K562 (cell line): ENCODE measurements at regions not wholly inside any gene's neighbourhood (a gene's known extent, or its start where the extent isn't known, plus 50 kb on each side); places are given as distances from the start of the nearest gene placed in this dataset.

ENCODE experiments used
- ATAC-seq: fragments of 200-7000 bp; cut with Tn5 transposase; 3 replicates; pipeline ENCODE4 v1.9.1; 2020; ENCODE audit warnings: moderate library complexity
- BruUV-seq: library from RNA; stranded (reverse); fragments of 400-500 nt; replicated peaks from 2 replicates; lab custom pipeline; 2021; lab: Mats Ljungman, UMichigan
- CTCF ChIA-PET: fragments of 300-600 bp; formaldehyde crosslinking; extraction: SDS; loops from one replicate; lab custom pipeline; 2021; ENCODE audit warnings: low intra/inter-chr PET ratio; lab: Yijun Ruan, JAX
- POLR2A ChIA-PET: fragments of 300-600, 350-650 bp; sonication (Branson Sonifier 250); formaldehyde crosslinking; extraction: SDS; loops from one replicate; lab custom pipeline; 2021; ENCODE audit warnings: antibody characterized with exemption, inconsistent platforms; lab: Yijun Ruan, JAX
- DNase-seq, 4 experiments: peaks; one replicate each; pipeline versions ENCODE4 v3.0.0 to v3.0.0-alpha.2; 2011 to 2018; ENCODE audit warnings: low spot score in 3 of 4, mixed read lengths in 3 of 4; ENCODE audit errors: extremely low read depth in 1 of 4
- FAIRE-seq: peaks from 2 replicates; lab custom pipeline; 2011; peaks lifted over from hg19 to GRCh38; lab: Jason Lieb, UNC
- H2AFZ ChIP-seq: 2 replicates; pipeline ENCODE4 v1.6.0; 2011; ENCODE audit warnings: low read depth, low read length, control low read depth, inconsistent platforms
- H3K27ac ChIP-seq: fragments of 200-600 bp; 3 replicates; pipeline ENCODE4 v1.8.0; 2011; ENCODE audit warnings: low read depth, mild to moderate bottlenecking, control low read depth, inconsistent platforms, low read length, moderate library complexity, mixed read lengths; ENCODE audit errors: extremely low read depth
- H3K27me3 ChIP-seq, 2 experiments: fragments of 300-600 bp in 1 of 2; 2 replicates in 1 of 2; 3 replicates in 1 of 2; pipeline versions ENCODE4 v1.6.0 to v1.8.0; 2011; ENCODE audit warnings: inconsistent platforms in 2 of 2, low read length in 2 of 2, mild to moderate bottlenecking in 1 of 2, mixed read lengths in 1 of 2, moderate library complexity in 1 of 2; ENCODE audit not compliant: control insufficient read depth in 2 of 2, insufficient read depth in 2 of 2
- H3K36me3 ChIP-seq: fragments of 300-600 bp; 3 replicates; pipeline ENCODE4 v1.8.0; 2011; ENCODE audit warnings: mild to moderate bottlenecking, low read length, inconsistent platforms; ENCODE audit not compliant: control insufficient read depth, insufficient read depth
- H3K4me1 ChIP-seq, 2 experiments: fragments of 200-600 bp in 1 of 2; replicated peaks in 1 of 2; 2 replicates in 1 of 2; 3 replicates in 1 of 2; pipeline versions ENCODE4 v1.5.1 to v1.8.0; 2011; ENCODE audit warnings: inconsistent platforms in 2 of 2, low read length in 2 of 2, mild to moderate bottlenecking in 1 of 2, mixed read lengths in 1 of 2, moderate library complexity in 1 of 2; ENCODE audit not compliant: control insufficient read depth in 2 of 2, insufficient read depth in 2 of 2
- H3K4me2 ChIP-seq: 2 replicates; pipeline ENCODE4 v1.6.1; 2011; ENCODE audit warnings: low read length, control low read depth, inconsistent platforms, mixed read lengths; ENCODE audit not compliant: insufficient read depth
- H3K4me3 ChIP-seq: fragments of 200-600 bp; sonication (generic), shearing (Covaris generic); 2 replicates; pipeline ENCODE4 v1.5.1; 2016; ENCODE audit warnings: control low read depth, inconsistent platforms
- H3K79me2 ChIP-seq: fragments of 200-600 bp; 3 replicates; pipeline ENCODE4 v1.8.0; 2011; ENCODE audit warnings: low read length, inconsistent platforms; ENCODE audit not compliant: control insufficient read depth, insufficient read depth
- H3K9ac ChIP-seq, 2 experiments: 2 replicates each; pipeline versions ENCODE4 v1.6.0 to v1.6.1; 2011; ENCODE audit warnings: low read depth in 2 of 2, low read length in 2 of 2, control low read depth in 1 of 2, inconsistent platforms in 1 of 2, mild to moderate bottlenecking in 1 of 2, mixed read lengths in 1 of 2; ENCODE audit not compliant: insufficient read depth in 1 of 2
- H3K9me1 ChIP-seq: one replicate; pipeline ENCODE4 v1.6.0; 2011; ENCODE audit warnings: inconsistent platforms, mild to moderate bottlenecking, low read length, moderate library complexity; ENCODE audit not compliant: control insufficient read depth, insufficient read depth
- H3K9me3 ChIP-seq: replicated peaks from 2 replicates; pipeline ENCODE4 v1.5.1; 2011; ENCODE audit warnings: low read depth, low read length, inconsistent platforms; ENCODE audit not compliant: control insufficient read depth, insufficient read depth
- H4K20me1 ChIP-seq: replicated peaks from 2 replicates; pipeline ENCODE4 v1.6.1; 2011; ENCODE audit warnings: low read length, inconsistent platforms, mixed read lengths; ENCODE audit not compliant: control insufficient read depth, insufficient read depth
- CBX8 ChIP-seq: fragments of 200-600 bp; sonication (generic); IDR thresholded peaks from 2 replicates; pipeline ENCODE4 v1.6.1; 2012; ENCODE audit warnings: borderline replicate concordance, mixed run types, low read depth, mild to moderate bottlenecking, moderate library complexity, mixed read lengths, low read length, control low read depth, inconsistent platforms; ENCODE audit not compliant: poor library complexity, severe bottlenecking; ENCODE audit errors: extremely low read depth
- CREB1 ChIP-seq, 2 experiments: sonication (generic) in 1 of 2; formaldehyde crosslinking in 1 of 2; IDR thresholded peaks; 2 replicates each; pipeline versions ENCODE4 v1.6.1 to v1.8.0; 2012 to 2022; ENCODE audit warnings: inconsistent platforms in 1 of 2, mild to moderate bottlenecking in 1 of 2, missing genetic modification reagents in 1 of 2, moderate library complexity in 1 of 2
- EGR1 ChIP-seq: fragments of 450-650 bp; conservative IDR thresholded peaks from 2 replicates; pipeline ENCODE4 v1.6.1; 2017; ENCODE audit warnings: mild to moderate bottlenecking
- FUS ChIP-seq: fragments of 200-400 bp; formaldehyde crosslinking; optimal IDR thresholded peaks from 2 replicates; pipeline ENCODE3; 2017; ENCODE audit warnings: low read depth, low read length
- GABPB2 ChIP-seq: fragments of 250-450 bp; sonication (Bioruptor Pico); conservative IDR thresholded peaks from 2 replicates; pipeline ENCODE4 v1.5.1; 2021; ENCODE audit warnings: mild to moderate bottlenecking
- GTF2F1 ChIP-seq: IDR thresholded peaks from 2 replicates; pipeline ENCODE4 v1.6.1; 2011; ENCODE audit warnings: low read depth, low read length, improper control_type of control experiment
- HLTF ChIP-seq: fragments of 450-650 bp; IDR thresholded peaks from 2 replicates; pipeline ENCODE4 v1.6.1; 2016
- ILF3 ChIP-seq: fragments of 450-650 bp; IDR thresholded peaks from 2 replicates; pipeline ENCODE4 v1.6.1; 2018; ENCODE audit warnings: antibody characterized with exemption, mild to moderate bottlenecking, moderate library complexity, borderline replicate concordance
- KAT8 ChIP-seq: fragments of 450-650 bp; IDR thresholded peaks from 2 replicates; pipeline ENCODE4 v1.6.1; 2016; ENCODE audit warnings: low read depth, mild to moderate bottlenecking
- MLX ChIP-seq, 2 experiments: fragments of 450-650 bp in 1 of 2; sonication (generic) in 1 of 2; formaldehyde crosslinking; conservative IDR thresholded peaks; 2 replicates each; pipeline versions ENCODE4 v1.4.0 to v1.8.1; 2020 to 2022; ENCODE audit warnings: mild to moderate bottlenecking in 1 of 2, missing genetic modification reagents in 1 of 2
- PREB ChIP-seq: sonication (generic); formaldehyde crosslinking; IDR thresholded peaks from 2 replicates; pipeline ENCODE4 v1.8.1; 2023; ENCODE audit warnings: mild to moderate bottlenecking, missing genetic modification reagents
- RBM17 ChIP-seq: fragments of 200-400 bp; formaldehyde crosslinking; IDR thresholded peaks from 2 replicates; pipeline ENCODE4 v1.6.1; 2017; ENCODE audit warnings: low read depth, mild to moderate bottlenecking, low read length, borderline replicate concordance
- SREBF2 ChIP-seq: sonication (generic); formaldehyde crosslinking; IDR thresholded peaks from 2 replicates; pipeline ENCODE4 v1.4.0; 2020; ENCODE audit warnings: mild to moderate bottlenecking, missing genetic modification reagents
- TARDBP ChIP-seq: fragments of 450-650 bp; IDR thresholded peaks from 2 replicates; pipeline ENCODE4 v1.6.1; 2016
- ZNF12 ChIP-seq: sonication (generic); formaldehyde crosslinking; IDR thresholded peaks from 2 replicates; pipeline ENCODE4 v1.4.0; 2020; ENCODE audit warnings: mild to moderate bottlenecking, missing genetic modification reagents
- ZNF3 ChIP-seq: fragments of 250-450 bp; sonication (Bioruptor Pico); IDR thresholded peaks from 2 replicates; pipeline ENCODE4 v1.5.0; 2021; ENCODE audit warnings: mild to moderate bottlenecking, moderate library complexity
- ZNF75A ChIP-seq: fragments of 450-650 bp; formaldehyde crosslinking; IDR thresholded peaks from 2 replicates; pipeline ENCODE4 v1.4.0; 2020; ENCODE audit warnings: mild to moderate bottlenecking
- WGBS: fragments of 100-300 bp; shearing (Covaris generic); methylation state at CpG from one replicate; pipeline ENCODE4 v1.1.6; 2016; ENCODE audit warnings: low coverage, mixed read lengths; ENCODE audit not compliant: insufficient coverage; ENCODE audit errors: missing lambda C conversion rate; 5-methylcytosine and 5-hydroxymethylcytosine counted together
- in situ Hi-C: fragments of 300-500 bp; cut with MboI; formaldehyde crosslinking; loops from 4 replicates; pipeline ENCODE4 v1.15.0; 2018; ENCODE audit warnings: inconsistent platforms, mixed read lengths
- intact Hi-C: fragments of 100-400 bp; cut with micrococcal nuclease; formaldehyde crosslinking; loops from 2 replicates; pipeline ENCODE4 v1.14.2; 2022
- TF ChIP-seq, protein P1 (sequence below): fragments of 250-450 bp; sonication (Bioruptor Pico); IDR thresholded peaks from 2 replicates; pipeline ENCODE4 v1.5.0; 2021

GRCh38 chr19:33898062-33898677 lies 101.5 kb downstream of the KCTD15 start (continued):
- TF ChIP-seq ZNF3 (CRISPR knock-in tag) (no peak), EGR1 (no peak), PREB (CRISPR knock-in tag) (no peak)

- no peak for FAIRE-seq
Observed at GRCh38 chr19:33900817-33901216, 104.1 kb downstream of the KCTD15 start.

More at GRCh38 chr19:33900817-33901216, 104.1 kb downstream of the KCTD15 start:
- TF ChIP-seq CBX8 = no peak
- no peak for TF ChIP-seq CREB1 (IDR thresholded peaks at IDR 0.05)
- TF ChIP-seq CREB1 (CRISPR knock-in tag; IDR thresholded peaks at IDR 0.05) = no peak
- no peak for TF ChIP-seq SREBF2
- no peak for TF ChIP-seq GTF2F1
- TF ChIP-seq ZNF75A = no peak
- TF ChIP-seq, protein P1, sequence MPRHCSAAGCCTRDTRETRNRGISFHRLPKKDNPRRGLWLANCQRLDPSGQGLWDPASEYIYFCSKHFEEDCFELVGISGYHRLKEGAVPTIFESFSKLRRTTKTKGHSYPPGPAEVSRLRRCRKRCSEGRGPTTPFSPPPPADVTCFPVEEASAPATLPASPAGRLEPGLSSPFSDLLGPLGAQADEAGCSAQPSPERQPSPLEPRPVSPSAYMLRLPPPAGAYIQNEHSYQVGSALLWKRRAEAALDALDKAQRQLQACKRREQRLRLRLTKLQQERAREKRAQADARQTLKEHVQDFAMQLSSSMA = no peak
- no peak for TF ChIP-seq TARDBP
- TF ChIP-seq GABPB2 = no peak
- TF ChIP-seq MLX (CRISPR knock-in tag; conservative IDR thresholded peaks at IDR 0.05) = no peak
- TF ChIP-seq ZNF12 (CRISPR knock-in tag) = no peak
- no peak for TF ChIP-seq HLTF
- no peak for TF ChIP-seq ILF3
- TF ChIP-seq FUS = no peak
- no peak for TF ChIP-seq KAT8
- TF ChIP-seq RBM17 = no peak
- TF ChIP-seq, all 486 proteins: peak for 0
- H3K79me2 ChIP-seq = no peaks in the 10 kb centered on the region
- 2% methylated on average over 3 of the region's 3 CpGs for WGBS
- no peak overlapping the region for H3K9ac ChIP-seq
- no TSS peak for BruUV-seq
- ATAC-seq (no peak), DNase-seq (no peak)
- no peaks in the 10 kb centered on the region for H4K20me1 ChIP-seq
- H3K27ac ChIP-seq = no peak overlapping the region
- H3K4me3 ChIP-seq = no peak overlapping the region
- H3K9me3 ChIP-seq = peaks cover 4% of the 10 kb centered on the region; the same call in 1 of the 2 replicates
- CTCF ChIA-PET = no interaction called here
- H3K36me3 ChIP-seq = no peaks in the 10 kb centered on the region
- H2AFZ ChIP-seq = no peak overlapping the region
- no peaks in the 10 kb centered on the region for H3K9me1 ChIP-seq
- POLR2A ChIA-PET = no interaction called here
- intact Hi-C loops = no loop called here
- H3K27me3 ChIP-seq = peaks cover 10 to 11% of the 10 kb centered on the region in 2 experiments; a peak in 4 of 5 replicates
- H3K4me2 ChIP-seq = no peak overlapping the region
- in situ Hi-C loops = no loop called here
- peaks cover 0 to 6% of the 10 kb centered on the region in 2 experiments; a peak in 2 of 5 replicates for H3K4me1 ChIP-seq
